ENCODE measurements at regions not wholly inside any gene's neighbourhood (a gene's known extent, or its start where the extent isn't known, plus 50 kb on each side); places are given as distances from the start of the nearest gene placed in this dataset.

DNA sequence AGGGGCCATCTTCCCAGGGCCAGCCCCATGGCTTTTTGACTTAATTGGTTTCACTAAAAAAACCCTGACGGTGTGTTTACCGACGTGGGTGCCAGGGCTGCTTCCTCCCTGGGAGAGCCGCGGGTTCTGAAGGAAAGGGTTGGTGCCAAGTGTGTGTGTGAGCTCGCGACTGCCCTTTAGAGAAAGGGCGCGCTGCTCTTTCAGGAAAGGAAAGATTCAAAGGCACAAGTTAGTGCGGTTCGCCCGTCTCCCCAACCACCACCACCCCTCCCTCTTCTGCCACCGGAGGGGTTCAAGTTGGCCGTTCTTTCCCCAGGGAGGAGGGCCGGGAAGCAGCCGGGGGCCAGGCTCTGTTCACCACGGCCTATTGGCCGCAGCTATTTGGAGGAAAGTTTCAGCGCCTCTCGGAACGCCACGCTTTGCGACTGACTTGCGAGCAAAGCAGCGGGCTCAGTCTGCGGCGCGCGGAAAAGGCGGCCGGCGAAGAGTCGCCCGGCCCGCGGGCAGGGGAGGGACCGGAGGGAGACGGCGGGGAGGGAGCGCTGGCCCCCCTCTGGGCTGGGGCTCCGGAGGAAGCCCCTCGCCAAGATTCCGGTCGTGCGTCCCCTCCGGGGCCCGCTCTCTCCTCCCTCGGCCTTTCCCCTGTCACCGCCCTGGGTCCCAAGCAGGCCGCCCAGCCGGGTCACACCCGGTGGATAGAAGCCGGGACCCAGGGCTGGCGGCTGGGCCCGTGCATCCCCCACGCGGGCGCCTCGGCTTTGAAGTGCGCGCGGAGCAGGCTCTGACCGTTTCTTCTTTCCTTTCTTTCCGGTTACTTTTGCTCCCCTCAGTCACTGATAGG, 165.9 kb upstream of the PPP1R3A start:
- intact Hi-C loops (cut with micrococcal nuclease), result loop anchor here (5.0 kb wide), 2 partner anchors 453 to 578 kb away; no protein-coding TSS in a partner anchor
- Histone ChIP-seq H3K4me1 (ENCODE audit: insufficient read depth, low read length) (no peaks in the 10 kb centered on the region), H3K9me3 (ENCODE audit: low read length) (no peaks in the 10 kb centered on the region), H3F3A (ENCODE audit: low read length, unreplicated experiment) (no peaks in the 10 kb centered on the region), H3K4me2 (ENCODE audit: low read length) (peak overlapping the region; percentile 80), H3K27ac (ENCODE audit: low read length) (no peak overlapping the region), H3K4me3 (ENCODE audit: low read length) (no peak overlapping the region; the same call in 1 of the 2 replicates), H2AFZ (ENCODE audit: low read length) (peak overlapping the region; percentile 67; the same call in 1 of the 2 replicates), H3K36me3 (ENCODE audit: low read depth, low read length) (no peaks in the 10 kb centered on the region), H3K27me3 (ENCODE audit: low read length) (peaks cover 81% of the 10 kb centered on the region), H4K20me1 (ENCODE audit: low read length) (no peaks in the 10 kb centered on the region), H3K9ac (ENCODE audit: low read length) (no peak overlapping the region), H3K79me2 (ENCODE audit: low read length) (no peaks in the 10 kb centered on the region), H3K9me2 (replicated peaks; ENCODE audit: low read length) (no peaks in the 10 kb centered on the region)
- no peak for DNase-seq
- no peak for TF ChIP-seq EZH2 (IDR thresholded peaks at IDR 0.05; ENCODE audit: low read length, unreplicated experiment)
- no peak for TF ChIP-seq EZH2phosphoT487 (IDR thresholded peaks at IDR 0.05; ENCODE audit: borderline replicate concordance, low read length)
- TF ChIP-seq, protein P1, sequence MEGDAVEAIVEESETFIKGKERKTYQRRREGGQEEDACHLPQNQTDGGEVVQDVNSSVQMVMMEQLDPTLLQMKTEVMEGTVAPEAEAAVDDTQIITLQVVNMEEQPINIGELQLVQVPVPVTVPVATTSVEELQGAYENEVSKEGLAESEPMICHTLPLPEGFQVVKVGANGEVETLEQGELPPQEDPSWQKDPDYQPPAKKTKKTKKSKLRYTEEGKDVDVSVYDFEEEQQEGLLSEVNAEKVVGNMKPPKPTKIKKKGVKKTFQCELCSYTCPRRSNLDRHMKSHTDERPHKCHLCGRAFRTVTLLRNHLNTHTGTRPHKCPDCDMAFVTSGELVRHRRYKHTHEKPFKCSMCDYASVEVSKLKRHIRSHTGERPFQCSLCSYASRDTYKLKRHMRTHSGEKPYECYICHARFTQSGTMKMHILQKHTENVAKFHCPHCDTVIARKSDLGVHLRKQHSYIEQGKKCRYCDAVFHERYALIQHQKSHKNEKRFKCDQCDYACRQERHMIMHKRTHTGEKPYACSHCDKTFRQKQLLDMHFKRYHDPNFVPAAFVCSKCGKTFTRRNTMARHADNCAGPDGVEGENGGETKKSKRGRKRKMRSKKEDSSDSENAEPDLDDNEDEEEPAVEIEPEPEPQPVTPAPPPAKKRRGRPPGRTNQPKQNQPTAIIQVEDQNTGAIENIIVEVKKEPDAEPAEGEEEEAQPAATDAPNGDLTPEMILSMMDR (conservative IDR thresholded peaks at IDR 0.05; ENCODE audit: low read depth, low read length), result no peak
- ChIA-PET POLR2A (ENCODE audit: unreplicated experiment) (interaction anchor here (0.7 kb wide), 1 partner anchor 989 kb away, joined by 6 read pairs; no protein-coding TSS in a partner anchor), CTCF (no interaction called here)
- no TSS peak for BruUV-seq (replicated peaks)
- no peak for ATAC-seq

DNA sequence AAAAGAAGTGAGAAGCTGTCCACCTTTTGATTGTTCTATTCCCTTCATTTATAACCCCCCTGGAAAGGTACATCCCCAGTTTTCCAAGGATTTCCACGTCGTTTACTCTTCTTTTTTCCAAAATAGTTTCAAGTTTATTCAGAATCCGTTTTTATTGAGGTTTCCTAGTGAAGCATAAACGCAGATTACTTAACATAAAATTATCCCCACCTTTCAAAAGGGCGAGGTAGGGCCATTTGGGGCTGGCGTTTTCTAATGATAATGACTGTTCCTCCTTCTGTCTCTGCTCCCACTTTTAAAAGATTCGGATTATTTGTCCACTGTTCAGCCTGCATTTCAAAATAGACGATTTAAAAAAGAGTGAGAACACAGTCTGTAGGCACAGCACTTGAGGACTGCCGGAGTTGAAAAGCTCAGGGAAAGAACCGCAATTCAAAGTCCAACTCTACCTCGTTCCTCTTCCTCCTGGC, 165.2 kb upstream of the PPP1R3A start:
- Histone ChIP-seq H3K36me3 (ENCODE audit: low read depth, low read length) (no peaks in the 10 kb centered on the region), H3K4me1 (ENCODE audit: insufficient read depth, low read length) (no peaks in the 10 kb centered on the region), H3K9me2 (replicated peaks; ENCODE audit: low read length) (no peaks in the 10 kb centered on the region), H3K4me3 (ENCODE audit: low read length) (no peak overlapping the region), H3K27ac (ENCODE audit: low read length) (no peak overlapping the region), H3K9me3 (ENCODE audit: low read length) (no peaks in the 10 kb centered on the region), H3K9ac (ENCODE audit: low read length) (no peak overlapping the region), H2AFZ (ENCODE audit: low read length) (no peak overlapping the region), H3F3A (ENCODE audit: low read length, unreplicated experiment) (no peaks in the 10 kb centered on the region), H3K79me2 (ENCODE audit: low read length) (no peaks in the 10 kb centered on the region), H4K20me1 (ENCODE audit: low read length) (no peaks in the 10 kb centered on the region), H3K4me2 (ENCODE audit: low read length) (no peak overlapping the region), H3K27me3 (ENCODE audit: low read length) (peaks cover 86% of the 10 kb centered on the region)
- ATAC-seq (no peak), DNase-seq (no peak)
- intact Hi-C loops (cut with micrococcal nuclease), result loop anchor here (5.0 kb wide), 2 partner anchors 453 to 578 kb away; no protein-coding TSS in a partner anchor
- ChIA-PET CTCF (no interaction called here), POLR2A (ENCODE audit: unreplicated experiment) (interaction anchor here (0.7 kb wide), 1 partner anchor 988 kb away, joined by 6 read pairs; no protein-coding TSS in a partner anchor)
- BruUV-seq (replicated peaks), result no TSS peak
- TF ChIP-seq EZH2 (IDR thresholded peaks at IDR 0.05; ENCODE audit: low read length, unreplicated experiment) (no peak), EZH2phosphoT487 (IDR thresholded peaks at IDR 0.05; ENCODE audit: borderline replicate concordance, low read length) (no peak)
- TF ChIP-seq, protein P1 (conservative IDR thresholded peaks at IDR 0.05; ENCODE audit: low read depth, low read length), result no peak
